ENCODE measurements at regions not wholly inside any gene's neighbourhood (a gene's known extent, or its start where the extent isn't known, plus 50 kb on each side); places are given as distances from the start of the nearest gene placed in this dataset.

DNA sequence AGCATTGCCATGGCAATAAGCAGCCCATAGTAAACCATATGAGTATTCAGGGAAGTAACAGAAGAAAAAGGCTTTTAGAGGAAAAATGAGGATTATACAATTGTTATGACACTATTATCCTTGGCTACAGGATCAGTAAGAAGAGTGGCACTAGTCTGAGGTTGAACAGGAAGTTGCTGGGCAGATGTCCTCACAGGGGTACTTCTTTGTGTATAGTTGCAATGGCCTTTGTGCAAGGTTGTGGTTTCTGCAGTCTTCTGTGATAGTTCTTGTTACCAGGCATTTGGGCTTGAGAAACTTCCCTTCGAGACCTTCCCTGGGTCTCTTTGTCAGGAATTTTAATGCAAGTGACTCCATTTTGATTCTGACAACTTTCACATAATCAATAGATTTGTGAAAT lies 100.6 kb upstream of the ATP11B start:
- no peak overlapping the region for H3K27ac ChIP-seq
- no peak for TF ChIP-seq CTCF (conservative IDR thresholded peaks at IDR 0.05)

DNA sequence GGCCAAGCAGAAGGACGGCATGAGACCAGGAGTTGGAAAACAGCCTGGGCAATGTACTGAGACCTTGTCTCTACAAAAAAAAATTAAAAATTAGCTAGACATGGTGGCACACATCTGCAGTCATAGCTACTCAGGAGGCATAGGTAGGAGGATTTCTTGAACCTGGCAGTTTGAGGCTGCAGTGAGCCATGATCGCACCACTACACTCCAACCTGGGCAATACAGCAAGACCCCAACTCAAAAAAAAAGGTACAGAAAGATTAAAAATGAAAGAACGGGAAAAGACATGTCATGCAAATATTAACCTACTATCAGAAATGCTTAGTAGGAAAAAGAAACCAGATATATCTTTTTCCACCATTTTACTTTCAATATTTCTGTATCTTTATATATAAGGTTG lies 99.6 kb upstream of the ATP11B start:
- no peak for TF ChIP-seq CTCF (conservative IDR thresholded peaks at IDR 0.05)
- no peak overlapping the region for H3K27ac ChIP-seq

DNA sequence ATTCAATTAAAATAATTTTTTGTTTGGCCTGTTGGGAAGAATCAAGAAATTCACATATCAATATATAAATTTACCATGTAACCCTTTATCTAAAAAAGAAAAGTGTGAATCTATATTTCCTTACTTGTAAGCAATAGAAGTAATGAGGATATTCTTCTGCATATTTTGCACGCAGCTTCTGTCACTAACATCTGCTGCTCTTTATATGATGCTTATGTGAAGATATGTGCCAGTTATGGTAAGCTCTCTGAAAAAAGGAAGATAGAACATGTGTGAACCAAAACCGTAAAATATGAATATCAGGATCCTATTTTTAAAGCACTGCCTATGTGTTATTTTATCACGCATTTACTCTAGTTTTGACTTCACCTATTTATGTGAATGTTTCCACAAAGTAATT lies 96.4 kb upstream of the ATP11B start:
- no peak for TF ChIP-seq CTCF (conservative IDR thresholded peaks at IDR 0.05)

DNA sequence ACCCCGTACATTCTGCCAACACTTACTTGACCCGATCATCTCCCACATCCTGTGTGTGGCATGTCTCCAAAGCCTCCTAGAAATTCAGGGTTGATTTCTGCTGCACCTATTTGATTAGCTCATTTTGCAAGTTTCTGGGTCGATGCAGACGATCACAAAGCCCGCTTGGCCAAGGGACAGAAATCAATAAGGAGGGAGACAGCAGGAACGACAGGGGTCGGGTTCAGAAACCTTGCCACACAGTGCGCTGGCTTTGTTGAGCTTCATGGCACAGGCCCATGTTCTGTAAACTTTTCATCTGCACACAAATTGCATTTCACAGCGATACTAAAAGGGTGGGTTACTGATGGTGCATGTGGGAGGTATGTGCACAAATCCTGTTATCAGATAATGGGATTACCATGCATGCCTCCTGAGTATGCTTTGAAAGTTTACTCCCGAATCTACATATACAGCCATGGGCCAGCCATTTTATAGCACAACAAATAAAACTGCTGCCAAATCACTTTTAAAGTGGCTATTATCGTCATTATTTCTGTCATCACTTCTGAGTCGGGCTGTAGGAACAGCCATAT lies 95.9 kb upstream of the ATP11B start:
- TF ChIP-seq CTCF (conservative IDR thresholded peaks at IDR 0.05): no peak
- peak overlapping the region; percentile 51 for H3K27ac ChIP-seq

More for the DNA sequence above, 96.4 kb upstream of the ATP11B start:
- H3K27ac ChIP-seq: peak overlapping the region; percentile 51

DNA sequence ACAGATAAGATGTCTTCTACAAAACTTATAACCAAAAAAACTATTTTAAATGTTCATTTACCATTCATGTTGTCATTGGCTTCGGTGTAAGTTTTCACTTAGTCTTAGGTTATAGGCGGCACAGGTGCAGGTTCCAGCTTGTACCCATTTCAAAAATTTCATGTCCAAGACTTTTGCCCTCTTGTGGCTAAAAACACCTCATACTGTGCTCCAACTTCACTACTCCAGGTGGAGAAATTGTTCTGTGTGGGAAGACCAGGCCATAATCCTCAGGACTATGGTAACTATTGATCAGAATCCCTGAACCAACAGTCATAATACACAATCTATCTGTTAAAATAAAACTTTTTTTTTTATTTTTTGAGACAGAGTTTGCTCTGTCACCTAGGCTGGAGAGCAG lies 95.2 kb upstream of the ATP11B start:
- TF ChIP-seq CTCF (conservative IDR thresholded peaks at IDR 0.05): peak; percentile 32
- peak overlapping the region; percentile 51 for H3K27ac ChIP-seq

DNA sequence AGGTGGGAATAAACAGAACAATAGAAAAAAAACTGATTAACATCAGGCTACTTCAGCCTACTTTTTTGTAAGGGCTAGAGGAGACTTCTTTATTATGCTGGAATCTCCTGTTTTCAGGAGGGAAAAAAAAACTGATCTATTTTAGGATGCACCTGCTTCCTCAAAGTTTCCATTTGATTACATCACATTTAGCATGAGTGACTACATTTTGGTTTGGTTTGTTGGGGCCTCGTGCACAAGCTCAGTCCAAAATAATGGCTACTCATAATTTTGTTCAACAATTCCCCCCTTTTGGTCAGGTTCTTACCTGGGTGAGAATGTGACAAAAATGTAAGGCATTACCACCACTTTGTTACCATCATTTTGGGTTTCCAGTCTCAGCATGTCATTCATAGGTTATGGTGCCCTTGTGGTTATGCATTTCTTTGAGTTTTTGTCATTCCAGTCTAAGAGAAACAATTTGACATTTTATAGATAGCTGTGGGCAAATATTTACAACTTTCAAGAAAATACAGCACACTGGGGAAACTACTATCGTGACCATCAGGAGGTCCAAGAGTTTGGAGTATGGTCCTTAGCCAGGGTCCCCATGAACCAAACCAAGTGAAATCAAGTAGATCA lies 93.6 kb upstream of the ATP11B start:
- H3K27ac ChIP-seq: no peak overlapping the region
- TF ChIP-seq CTCF (conservative IDR thresholded peaks at IDR 0.05): no peak

GRCh38 chr3:182702216-182702615 lies 91.1 kb upstream of the ATP11B start:
- TF ChIP-seq CTCF (conservative IDR thresholded peaks at IDR 0.05): no peak
- no peak overlapping the region for H3K27ac ChIP-seq

Data from VCaP (cell line).